ENCODE measurements at regions not wholly inside any gene's neighbourhood (a gene's known extent, or its start where the extent isn't known, plus 50 kb on each side); places are given as distances from the start of the nearest gene placed in this dataset.

- no peak for TF ChIP-seq POLR2A (IDR thresholded peaks at IDR 0.05; ENCODE audit: control extremely low read depth in 1 of 2, low read depth in 2 of 2, low read length in 2 of 2)
- TF ChIP-seq GABPA (IDR thresholded peaks at IDR 0.05; ENCODE audit: borderline replicate concordance, insufficient read depth, low read length), result no peak
- no peak for TF ChIP-seq CTCF (IDR thresholded peaks at IDR 0.05; ENCODE audit: control extremely low read depth in 1 of 3, insufficient read depth in 1 of 3, low read depth in 1 of 3, low read length in 3 of 3)
- no peak for TF ChIP-seq RXRA (IDR thresholded peaks at IDR 0.05; ENCODE audit: insufficient read depth, low read depth, low read length)
- TF ChIP-seq POLR2AphosphoS5 (IDR thresholded peaks at IDR 0.05; ENCODE audit: low read depth, low read length), result no peak
- TF ChIP-seq EZH2 (IDR thresholded peaks at IDR 0.05; ENCODE audit: low read depth, low read length, severe bottlenecking), result no peak
- TF ChIP-seq USF2 (IDR thresholded peaks at IDR 0.05; ENCODE audit: low read length), result no peak
- TF ChIP-seq ZNF274 (IDR thresholded peaks at IDR 0.05; ENCODE audit: borderline replicate concordance, extremely low read depth, low read length), result no peak
- no peak for TF ChIP-seq TEAD4 (IDR thresholded peaks at IDR 0.05; ENCODE audit: low read depth, low read length)
- TF ChIP-seq CEBPB (IDR thresholded peaks at IDR 0.05; ENCODE audit: low read depth, low read length), result no peak
These were observed 472.5 kb downstream of the ARHGEF28 start for GRCh38 chr5:74098456-74098855.
